Keratinocyte (primary cell): ENCODE measurements at regions not wholly inside any gene's neighbourhood (a gene's known extent, or its start where the extent isn't known, plus 50 kb on each side); places are given as distances from the start of the nearest gene placed in this dataset.

Experiments used
- DNase-seq: peaks from one replicate; pipeline ENCODE4 v3.0.0-alpha.2; 2011; ENCODE audit warnings: low read depth, missing footprints, low spot score
- FAIRE-seq: peaks from 2 replicates; lab custom pipeline; 2011; peaks lifted over from hg19 to GRCh38; lab: Jason Lieb, UNC
- H2AFZ ChIP-seq: 2 replicates; pipeline ENCODE4 v1.6.0; 2012; ENCODE audit warnings: low read length, control low read depth, inconsistent platforms; ENCODE audit not compliant: control insufficient read depth
- H3K27ac ChIP-seq: 2 replicates; pipeline ENCODE4 v1.5.1; 2011; ENCODE audit warnings: low read length; ENCODE audit not compliant: control insufficient read depth, insufficient read depth
- H3K27me3 ChIP-seq: 3 replicates; pipeline ENCODE4 v1.6.0; 2011; ENCODE audit warnings: low read length; ENCODE audit not compliant: control insufficient read depth, insufficient read depth; ENCODE audit errors: extremely low read depth
- H3K36me3 ChIP-seq, 2 experiments: 2 replicates in 1 of 2; 3 replicates in 1 of 2; pipeline ENCODE4 v1.5.1; 2011; ENCODE audit warnings: low read length in 2 of 2, mild to moderate bottlenecking in 1 of 2; ENCODE audit not compliant: control insufficient read depth in 2 of 2, insufficient read depth in 2 of 2; ENCODE audit errors: extremely low read depth in 1 of 2
- H3K4me1 ChIP-seq: 3 replicates; pipeline ENCODE4 v1.5.1; 2011; ENCODE audit warnings: low read length; ENCODE audit not compliant: control insufficient read depth, insufficient read depth; ENCODE audit errors: extremely low read depth
- H3K4me2 ChIP-seq: 3 replicates; pipeline ENCODE4 v1.6.0; 2011; ENCODE audit warnings: low read depth, low read length; ENCODE audit not compliant: control insufficient read depth, insufficient read depth; ENCODE audit errors: extremely low read depth
- H3K4me3 ChIP-seq, 3 experiments: fragments of 200-600 bp in 1 of 3; sonication (generic) in 1 of 3; 2 replicates in 2 of 3; 3 replicates in 1 of 3; pipeline ENCODE4 v1.5.1; 2011 to 2016; ENCODE audit warnings: low read length in 3 of 3, mild to moderate bottlenecking in 3 of 3, control low read depth in 2 of 3, inconsistent platforms in 1 of 3, low read depth in 1 of 3, mixed read lengths in 1 of 3, mixed run types in 1 of 3, moderate library complexity in 1 of 3; ENCODE audit not compliant: control insufficient read depth in 2 of 3, insufficient read depth in 2 of 3; ENCODE audit errors: extremely low read depth in 1 of 3
- H3K79me2 ChIP-seq: 2 replicates; pipeline ENCODE4 v1.6.0; 2012; ENCODE audit warnings: low read length; ENCODE audit not compliant: control insufficient read depth, insufficient read depth
- H3K9ac ChIP-seq: 3 replicates; pipeline ENCODE4 v1.6.0; 2011; ENCODE audit warnings: low read length; ENCODE audit not compliant: control insufficient read depth, insufficient read depth; ENCODE audit errors: extremely low read depth
- H3K9me1 ChIP-seq: 3 replicates; pipeline ENCODE4 v1.6.0; 2011; ENCODE audit warnings: low read length; ENCODE audit not compliant: control insufficient read depth, insufficient read depth; ENCODE audit errors: extremely low read depth
- H3K9me3 ChIP-seq: 2 replicates; pipeline ENCODE4 v1.5.1; 2012; ENCODE audit warnings: low read depth, low read length; ENCODE audit not compliant: control insufficient read depth
- H4K20me1 ChIP-seq: 3 replicates; pipeline ENCODE4 v1.6.0; 2011; ENCODE audit warnings: low read length; ENCODE audit not compliant: control insufficient read depth, insufficient read depth; ENCODE audit errors: extremely low read depth
- CTCF ChIP-seq, 3 experiments: IDR thresholded peaks in 1 of 3; conservative IDR thresholded peaks in 1 of 3; optimal IDR thresholded peaks in 1 of 3; 2 replicates in 2 of 3; 3 replicates in 1 of 3; pipeline versions ENCODE3 to v1.5.1; 2011; ENCODE audit warnings: low read length in 3 of 3, mild to moderate bottlenecking in 3 of 3, moderate library complexity in 2 of 3, control low read depth in 1 of 3, inconsistent platforms in 1 of 3; ENCODE audit not compliant: insufficient read depth in 2 of 3; ENCODE audit errors: extremely low read depth in 1 of 3
- EZH2 ChIP-seq: IDR thresholded peaks from one replicate; pipeline ENCODE4 v1.6.1; 2012; ENCODE audit warnings: inconsistent platforms, mild to moderate bottlenecking, low read length, moderate library complexity
- dilution Hi-C: fragments of 300-500 bp; cut with MboI; formaldehyde crosslinking; loops from one replicate; pipeline ENCODE4 v1.7.0; 2020; ENCODE audit warnings: low sequenced_read_pairs; ENCODE audit not compliant: extremely low pct_ligation_motif_present

DNA sequence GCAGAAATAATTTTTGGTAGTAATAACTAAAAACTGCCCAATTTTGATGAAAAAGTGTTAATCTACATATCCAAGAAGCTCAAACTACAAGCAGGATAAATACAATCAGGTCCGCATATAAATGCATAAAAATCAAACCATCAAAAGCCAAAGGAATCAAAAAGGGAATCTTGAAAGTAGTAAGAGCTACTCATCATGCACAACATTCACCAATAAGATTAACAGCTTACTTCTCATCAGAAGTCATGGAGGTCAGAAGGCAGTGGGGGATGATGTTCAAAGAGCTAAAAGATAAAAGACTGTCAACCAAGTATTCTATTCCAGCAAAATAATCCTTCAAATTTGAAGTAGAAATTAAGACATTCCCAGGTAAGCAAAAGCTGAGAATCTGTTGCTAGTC lies 76.4 kb downstream of the CRPPA start:
- H3K4me3 ChIP-seq = no peak overlapping the region
- DNase-seq (no peak), FAIRE-seq (no peak)
- dilution Hi-C loops = no loop called here
- no peak overlapping the region for H3K9ac ChIP-seq
- H3K79me2 ChIP-seq = no peaks in the 10 kb centered on the region
- no peaks in the 10 kb centered on the region for H3K9me3 ChIP-seq
- no peak overlapping the region for H2AFZ ChIP-seq
- H3K4me1 ChIP-seq = no peaks in the 10 kb centered on the region
- H3K27me3 ChIP-seq = no peaks in the 10 kb centered on the region
- no peaks in the 10 kb centered on the region for H3K9me1 ChIP-seq
- no peaks in the 10 kb centered on the region for H3K36me3 ChIP-seq
- TF ChIP-seq CTCF (optimal IDR thresholded peaks at IDR 0.05 in 1 of 3, IDR thresholded peaks at IDR 0.05 in 1 of 3, conservative IDR thresholded peaks at IDR 0.05 in 1 of 3; ENCODE audit: extremely low read depth in 1 of 3, insufficient read depth in 2 of 3, low read length in 3 of 3) (no peak), EZH2 (no peak)
- H3K27ac ChIP-seq = no peak overlapping the region
- H3K4me2 ChIP-seq = no peak overlapping the region
- H4K20me1 ChIP-seq = no peaks in the 10 kb centered on the region

GRCh38 chr7:16343612-16344011 lies 77.7 kb downstream of the CRPPA start:
- no peak for TF ChIP-seq CTCF (optimal IDR thresholded peaks at IDR 0.05 in 1 of 3, IDR thresholded peaks at IDR 0.05 in 1 of 3, conservative IDR thresholded peaks at IDR 0.05 in 1 of 3; ENCODE audit: extremely low read depth in 1 of 3, insufficient read depth in 2 of 3, low read length in 3 of 3)
- no peak for TF ChIP-seq EZH2
- H3K27ac ChIP-seq = no peak overlapping the region
- no peak overlapping the region for H3K9ac ChIP-seq
- H3K27me3 ChIP-seq = no peaks in the 10 kb centered on the region
- no peak overlapping the region for H3K4me2 ChIP-seq
- no peaks in the 10 kb centered on the region for H3K9me3 ChIP-seq
- H3K79me2 ChIP-seq = no peaks in the 10 kb centered on the region
- H3K4me1 ChIP-seq = no peaks in the 10 kb centered on the region
- dilution Hi-C loops = no loop called here
- H2AFZ ChIP-seq = no peak overlapping the region
- no peak for DNase-seq
- H4K20me1 ChIP-seq = no peaks in the 10 kb centered on the region
- no peak overlapping the region for H3K4me3 ChIP-seq
- H3K36me3 ChIP-seq = no peaks in the 10 kb centered on the region
- no peaks in the 10 kb centered on the region for H3K9me1 ChIP-seq
- no peak for FAIRE-seq
